GM12892 (cell line): ENCODE measurements at regions not wholly inside any gene's neighbourhood (a gene's known extent, or its start where the extent isn't known, plus 50 kb on each side); places are given as distances from the start of the nearest gene placed in this dataset.

Source experiments
- POLR2A ChIP-seq: IDR thresholded peaks from 2 replicates; pipeline ENCODE4 v1.6.1; 2011; ENCODE audit warnings: low read depth, low read length, control low read depth
- POLR2AphosphoS5 ChIP-seq: IDR thresholded peaks from 2 replicates; pipeline ENCODE4 v1.6.1; 2011; ENCODE audit warnings: low read depth, low read length, control low read depth
- TAF1 ChIP-seq: IDR thresholded peaks from 2 replicates; pipeline ENCODE4 v1.6.1; 2011; ENCODE audit warnings: low read depth, mild to moderate bottlenecking, control low read depth, low read length, borderline replicate concordance

DNA sequence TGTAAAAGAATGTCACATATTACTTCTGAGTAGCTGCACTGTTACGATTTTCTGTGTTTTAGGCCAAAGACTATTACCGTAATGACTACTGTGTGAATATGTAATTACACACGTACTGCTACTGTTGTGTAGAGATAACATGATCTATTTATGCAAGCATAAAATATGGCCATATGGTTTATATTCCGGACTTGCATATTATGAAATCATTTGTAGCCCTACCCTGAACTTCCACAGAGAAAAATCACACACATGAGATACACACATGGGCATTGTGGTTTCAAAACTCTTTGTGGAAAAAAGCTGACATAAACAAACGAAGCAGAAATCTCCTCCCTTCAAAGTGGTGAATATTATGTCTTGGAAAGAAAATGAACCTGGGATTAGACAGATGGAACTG is 373.0 kb upstream of the ADAMTS5 start:
- TF ChIP-seq POLR2AphosphoS5 (no peak), POLR2A (no peak), TAF1 (no peak)
